Neural cell (in vitro differentiated cells): ENCODE measurements at regions not wholly inside any gene's neighbourhood (a gene's known extent, or its start where the extent isn't known, plus 50 kb on each side); places are given as distances from the start of the nearest gene placed in this dataset.

ENCODE experiments used
- H2AFZ ChIP-seq: fragments of 200-600, 300-800 bp; sonication (generic), shearing (Covaris generic); 2 replicates; pipeline ENCODE4 v1.6.0; 2014; ENCODE audit warnings: low read depth, mild to moderate bottlenecking, antibody characterized with exemption, low read length, moderate library complexity
- H3F3A ChIP-seq: fragments of 200-600 bp; shearing (Covaris generic); 2 replicates; pipeline ENCODE4 v1.6.1; 2016; ENCODE audit warnings: mild to moderate bottlenecking, moderate library complexity, mixed read lengths, antibody characterized with exemption, low read length; ENCODE audit not compliant: insufficient read depth, poor library complexity, severe bottlenecking
- H3K27ac ChIP-seq: fragments of 200-600, 300-800 bp; sonication (generic), shearing (Covaris generic); 2 replicates; pipeline ENCODE4 v1.5.1; 2014; ENCODE audit warnings: mild to moderate bottlenecking, low read length, moderate library complexity
- H3K27me3 ChIP-seq: fragments of 300-800, 200-600 bp; sonication (generic), shearing (Covaris generic); 2 replicates; pipeline ENCODE4 v1.6.0; 2014; ENCODE audit warnings: mild to moderate bottlenecking, low read depth, low read length, moderate library complexity; ENCODE audit not compliant: insufficient read depth
- H3K36me3 ChIP-seq: fragments of 300-800, 200-600 bp; sonication (generic), shearing (Covaris generic); 2 replicates; pipeline ENCODE4 v1.5.1; 2014; ENCODE audit warnings: mild to moderate bottlenecking, antibody characterized with exemption, low read length, moderate library complexity; ENCODE audit not compliant: insufficient read depth
- H3K4me2 ChIP-seq: fragments of 300-800, 200-600 bp; sonication (generic), shearing (Covaris generic); 2 replicates; pipeline ENCODE4 v1.6.0; 2014; ENCODE audit warnings: mild to moderate bottlenecking, low read length
- H3K4me3 ChIP-seq: fragments of 300-800, 200-600 bp; sonication (generic), shearing (Covaris generic); 2 replicates; pipeline ENCODE4 v1.5.1; 2014; ENCODE audit warnings: mild to moderate bottlenecking, low read length, moderate library complexity
- H3K79me2 ChIP-seq: fragments of 200-600 bp; shearing (Covaris generic); replicated peaks from 2 replicates; pipeline ENCODE4 v1.6.0; 2014; ENCODE audit warnings: mild to moderate bottlenecking, low read length, moderate library complexity; ENCODE audit not compliant: insufficient read depth
- H3K9ac ChIP-seq: fragments of 300-800, 200-600 bp; sonication (generic), shearing (Covaris generic); 2 replicates; pipeline ENCODE4 v1.6.1; 2016; ENCODE audit warnings: mild to moderate bottlenecking, low read length, mixed read lengths
- H3K9me2 ChIP-seq: fragments of 200-600 bp; shearing (Covaris generic); 2 replicates; pipeline ENCODE4 v1.6.1; 2016; ENCODE audit warnings: mild to moderate bottlenecking, low read length, mixed read lengths; ENCODE audit not compliant: insufficient read depth
- H3K9me3 ChIP-seq: fragments of 200-600, 300-800 bp; sonication (generic), shearing (Covaris generic); 2 replicates; pipeline ENCODE4 v1.6.1; 2016; ENCODE audit warnings: mild to moderate bottlenecking, mixed run types, low read length, moderate library complexity, mixed read lengths
- H4K20me1 ChIP-seq: fragments of 200-600 bp; shearing (Covaris generic); 2 replicates; pipeline ENCODE4 v1.6.1; 2016; ENCODE audit warnings: mild to moderate bottlenecking, mixed run types; ENCODE audit not compliant: insufficient read depth
- EP300 ChIP-seq: fragments of 450-650 bp; conservative IDR thresholded peaks from 2 replicates; pipeline ENCODE4 v1.6.1; 2014; ENCODE audit warnings: antibody characterized with exemption, mild to moderate bottlenecking, moderate library complexity; ENCODE audit not compliant: poor library complexity, severe bottlenecking
- EZH2 ChIP-seq: fragments of 200-600, 300-800 bp; shearing (Covaris generic), sonication (generic); IDR thresholded peaks from 2 replicates; pipeline ENCODE4 v1.6.1; 2014; ENCODE audit warnings: antibody characterized with exemption, low read length, borderline replicate concordance, mild to moderate bottlenecking; ENCODE audit not compliant: insufficient read depth, poor library complexity, severe bottlenecking
- MXI1 ChIP-seq: fragments of 450-650 bp; conservative IDR thresholded peaks from 2 replicates; pipeline ENCODE4 v1.6.1; 2014; ENCODE audit warnings: antibody characterized with exemption, mild to moderate bottlenecking; ENCODE audit not compliant: poor library complexity, severe bottlenecking
- POLR2AphosphoS5 ChIP-seq: IDR thresholded peaks from 2 replicates; pipeline ENCODE4 v1.6.1; 2012
- RAD21 ChIP-seq: fragments of 450-650 bp; conservative IDR thresholded peaks from 2 replicates; pipeline ENCODE4 v1.6.1; 2014; ENCODE audit warnings: antibody characterized with exemption, mild to moderate bottlenecking, moderate library complexity
- SMC3 ChIP-seq: fragments of 450-650 bp; conservative IDR thresholded peaks from 2 replicates; pipeline ENCODE4 v1.6.1; 2014; ENCODE audit warnings: antibody characterized with exemption, mild to moderate bottlenecking, moderate library complexity; ENCODE audit not compliant: poor library complexity
- TAF1 ChIP-seq: IDR thresholded peaks from 2 replicates; pipeline ENCODE4 v1.6.1; 2012; ENCODE audit warnings: low read depth
- TF ChIP-seq, protein P1 (sequence below): fragments of 450-650 bp; IDR thresholded peaks from 2 replicates; pipeline ENCODE4 v1.5.1; 2014; ENCODE audit warnings: antibody characterized with exemption, mild to moderate bottlenecking, moderate library complexity; ENCODE audit not compliant: poor library complexity, severe bottlenecking
- TF ChIP-seq, protein P2 (sequence below): IDR thresholded peaks from 2 replicates; pipeline ENCODE4 v1.6.1; 2012; ENCODE audit warnings: borderline replicate concordance

GRCh38 chr5:173790177-173790719 is 97.9 kb upstream of the CPEB4 start:
- Histone ChIP-seq H3K9me3 (no peaks in the 10 kb centered on the region), H3K36me3 (no peaks in the 10 kb centered on the region), H3K79me2 (no peaks in the 10 kb centered on the region), H3K9me2 (no peaks in the 10 kb centered on the region), H3K4me2 (no peak overlapping the region), H3F3A (no peaks in the 10 kb centered on the region), H3K4me3 (no peak overlapping the region), H3K27me3 (no peaks in the 10 kb centered on the region), H4K20me1 (no peaks in the 10 kb centered on the region), H3K9ac (no peak overlapping the region), H2AFZ (no peak overlapping the region), H3K27ac (no peak overlapping the region)
- no peak for TF ChIP-seq POLR2AphosphoS5
- TF ChIP-seq RAD21, result no peak
- TF ChIP-seq, protein P1, sequence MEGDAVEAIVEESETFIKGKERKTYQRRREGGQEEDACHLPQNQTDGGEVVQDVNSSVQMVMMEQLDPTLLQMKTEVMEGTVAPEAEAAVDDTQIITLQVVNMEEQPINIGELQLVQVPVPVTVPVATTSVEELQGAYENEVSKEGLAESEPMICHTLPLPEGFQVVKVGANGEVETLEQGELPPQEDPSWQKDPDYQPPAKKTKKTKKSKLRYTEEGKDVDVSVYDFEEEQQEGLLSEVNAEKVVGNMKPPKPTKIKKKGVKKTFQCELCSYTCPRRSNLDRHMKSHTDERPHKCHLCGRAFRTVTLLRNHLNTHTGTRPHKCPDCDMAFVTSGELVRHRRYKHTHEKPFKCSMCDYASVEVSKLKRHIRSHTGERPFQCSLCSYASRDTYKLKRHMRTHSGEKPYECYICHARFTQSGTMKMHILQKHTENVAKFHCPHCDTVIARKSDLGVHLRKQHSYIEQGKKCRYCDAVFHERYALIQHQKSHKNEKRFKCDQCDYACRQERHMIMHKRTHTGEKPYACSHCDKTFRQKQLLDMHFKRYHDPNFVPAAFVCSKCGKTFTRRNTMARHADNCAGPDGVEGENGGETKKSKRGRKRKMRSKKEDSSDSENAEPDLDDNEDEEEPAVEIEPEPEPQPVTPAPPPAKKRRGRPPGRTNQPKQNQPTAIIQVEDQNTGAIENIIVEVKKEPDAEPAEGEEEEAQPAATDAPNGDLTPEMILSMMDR, result no peak
- TF ChIP-seq, protein P2, sequence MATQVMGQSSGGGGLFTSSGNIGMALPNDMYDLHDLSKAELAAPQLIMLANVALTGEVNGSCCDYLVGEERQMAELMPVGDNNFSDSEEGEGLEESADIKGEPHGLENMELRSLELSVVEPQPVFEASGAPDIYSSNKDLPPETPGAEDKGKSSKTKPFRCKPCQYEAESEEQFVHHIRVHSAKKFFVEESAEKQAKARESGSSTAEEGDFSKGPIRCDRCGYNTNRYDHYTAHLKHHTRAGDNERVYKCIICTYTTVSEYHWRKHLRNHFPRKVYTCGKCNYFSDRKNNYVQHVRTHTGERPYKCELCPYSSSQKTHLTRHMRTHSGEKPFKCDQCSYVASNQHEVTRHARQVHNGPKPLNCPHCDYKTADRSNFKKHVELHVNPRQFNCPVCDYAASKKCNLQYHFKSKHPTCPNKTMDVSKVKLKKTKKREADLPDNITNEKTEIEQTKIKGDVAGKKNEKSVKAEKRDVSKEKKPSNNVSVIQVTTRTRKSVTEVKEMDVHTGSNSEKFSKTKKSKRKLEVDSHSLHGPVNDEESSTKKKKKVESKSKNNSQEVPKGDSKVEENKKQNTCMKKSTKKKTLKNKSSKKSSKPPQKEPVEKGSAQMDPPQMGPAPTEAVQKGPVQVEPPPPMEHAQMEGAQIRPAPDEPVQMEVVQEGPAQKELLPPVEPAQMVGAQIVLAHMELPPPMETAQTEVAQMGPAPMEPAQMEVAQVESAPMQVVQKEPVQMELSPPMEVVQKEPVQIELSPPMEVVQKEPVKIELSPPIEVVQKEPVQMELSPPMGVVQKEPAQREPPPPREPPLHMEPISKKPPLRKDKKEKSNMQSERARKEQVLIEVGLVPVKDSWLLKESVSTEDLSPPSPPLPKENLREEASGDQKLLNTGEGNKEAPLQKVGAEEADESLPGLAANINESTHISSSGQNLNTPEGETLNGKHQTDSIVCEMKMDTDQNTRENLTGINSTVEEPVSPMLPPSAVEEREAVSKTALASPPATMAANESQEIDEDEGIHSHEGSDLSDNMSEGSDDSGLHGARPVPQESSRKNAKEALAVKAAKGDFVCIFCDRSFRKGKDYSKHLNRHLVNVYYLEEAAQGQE, result no peak
- TF ChIP-seq TAF1, result no peak

- Histone ChIP-seq H3K9me2 (no peaks in the 10 kb centered on the region), H3F3A (no peaks in the 10 kb centered on the region), H3K9me3 (no peaks in the 10 kb centered on the region), H2AFZ (no peak overlapping the region), H4K20me1 (no peaks in the 10 kb centered on the region), H3K27me3 (no peaks in the 10 kb centered on the region), H3K36me3 (no peaks in the 10 kb centered on the region), H3K9ac (no peak overlapping the region), H3K4me2 (no peak overlapping the region), H3K79me2 (no peaks in the 10 kb centered on the region), H3K4me3 (no peak overlapping the region), H3K27ac (no peak overlapping the region)
- TF ChIP-seq EZH2 (no peak), TAF1 (no peak), EP300 (no peak), RAD21 (no peak), POLR2AphosphoS5 (no peak), MXI1 (no peak), SMC3 (no peak)
- TF ChIP-seq, protein P2, result no peak
- TF ChIP-seq, protein P1, result no peak
Observed at GRCh38 chr5:173790836-173791546, 97.2 kb upstream of the CPEB4 start.
